ENCODE measurements at regions not wholly inside any gene's neighbourhood (a gene's known extent, or its start where the extent isn't known, plus 50 kb on each side); places are given as distances from the start of the nearest gene placed in this dataset.
A peak's percentile ranks its signal among the peaks of the same experiment; 100 is the strongest.

GRCh38 chr17:77372444-77373298, 231.9 kb downstream of the SEC14L1 start:
- H3K4me3 ChIP-seq (ENCODE audit: low read length), result peak overlapping the region; percentile 39
- no peak for DNase-seq (ENCODE audit: low read depth)
- TF ChIP-seq, protein P1, sequence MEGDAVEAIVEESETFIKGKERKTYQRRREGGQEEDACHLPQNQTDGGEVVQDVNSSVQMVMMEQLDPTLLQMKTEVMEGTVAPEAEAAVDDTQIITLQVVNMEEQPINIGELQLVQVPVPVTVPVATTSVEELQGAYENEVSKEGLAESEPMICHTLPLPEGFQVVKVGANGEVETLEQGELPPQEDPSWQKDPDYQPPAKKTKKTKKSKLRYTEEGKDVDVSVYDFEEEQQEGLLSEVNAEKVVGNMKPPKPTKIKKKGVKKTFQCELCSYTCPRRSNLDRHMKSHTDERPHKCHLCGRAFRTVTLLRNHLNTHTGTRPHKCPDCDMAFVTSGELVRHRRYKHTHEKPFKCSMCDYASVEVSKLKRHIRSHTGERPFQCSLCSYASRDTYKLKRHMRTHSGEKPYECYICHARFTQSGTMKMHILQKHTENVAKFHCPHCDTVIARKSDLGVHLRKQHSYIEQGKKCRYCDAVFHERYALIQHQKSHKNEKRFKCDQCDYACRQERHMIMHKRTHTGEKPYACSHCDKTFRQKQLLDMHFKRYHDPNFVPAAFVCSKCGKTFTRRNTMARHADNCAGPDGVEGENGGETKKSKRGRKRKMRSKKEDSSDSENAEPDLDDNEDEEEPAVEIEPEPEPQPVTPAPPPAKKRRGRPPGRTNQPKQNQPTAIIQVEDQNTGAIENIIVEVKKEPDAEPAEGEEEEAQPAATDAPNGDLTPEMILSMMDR (conservative IDR thresholded peaks at IDR 0.05; ENCODE audit: low read depth, low read length), result no peak

GRCh38 chr17:77373299-77374169, 232.8 kb downstream of the SEC14L1 start:
- TF ChIP-seq, protein P1 (conservative IDR thresholded peaks at IDR 0.05; ENCODE audit: low read depth, low read length), result no peak
- H3K4me3 ChIP-seq (ENCODE audit: low read length), result peak overlapping the region; percentile 56
- DNase-seq (ENCODE audit: low read depth), result no peak

DNA sequence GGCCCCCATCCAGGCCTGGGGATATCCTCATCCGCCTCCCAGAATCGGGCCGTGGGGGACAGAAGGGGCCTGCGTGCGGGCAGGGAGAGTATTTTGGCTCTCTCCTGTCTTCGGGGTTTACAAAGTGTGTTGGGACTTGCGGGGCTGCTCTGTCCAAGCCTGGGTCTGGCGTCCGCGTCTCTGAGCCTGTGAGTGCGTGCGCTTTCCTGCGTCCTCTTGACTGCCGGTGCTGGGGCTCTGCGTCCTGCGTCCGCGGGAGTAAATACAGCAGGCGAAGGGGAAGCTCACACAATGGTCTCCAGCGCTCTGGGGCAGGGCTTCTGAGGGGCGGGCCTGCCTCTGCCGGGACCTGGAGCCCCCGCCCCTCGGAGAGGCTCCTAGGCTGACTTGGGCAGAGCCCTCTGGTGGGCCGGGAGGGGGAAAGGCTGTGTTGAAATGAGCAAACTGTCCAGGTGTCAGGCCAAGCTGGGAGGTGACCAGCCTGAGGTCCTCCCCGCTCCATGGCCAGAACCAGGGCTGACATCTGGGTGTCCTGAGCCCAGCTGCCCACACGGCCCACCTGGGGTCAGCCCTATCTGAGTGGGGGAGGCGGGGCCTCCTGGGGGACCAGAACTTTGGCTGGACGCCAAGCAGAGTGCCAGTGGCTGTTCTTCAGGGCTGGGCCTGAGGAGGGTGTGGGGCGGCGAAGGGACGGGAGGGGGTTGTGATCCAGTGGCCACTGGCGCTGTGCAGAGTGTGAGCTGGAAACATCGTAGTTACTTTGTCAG, 233.6 kb downstream of the SEC14L1 start:
- TF ChIP-seq, protein P1 (conservative IDR thresholded peaks at IDR 0.05; ENCODE audit: low read depth, low read length), result peak; percentile 33
- DNase-seq (ENCODE audit: low read depth), result peak; percentile 59
- peak overlapping the region; percentile 56 for H3K4me3 ChIP-seq (ENCODE audit: low read length)

DNA sequence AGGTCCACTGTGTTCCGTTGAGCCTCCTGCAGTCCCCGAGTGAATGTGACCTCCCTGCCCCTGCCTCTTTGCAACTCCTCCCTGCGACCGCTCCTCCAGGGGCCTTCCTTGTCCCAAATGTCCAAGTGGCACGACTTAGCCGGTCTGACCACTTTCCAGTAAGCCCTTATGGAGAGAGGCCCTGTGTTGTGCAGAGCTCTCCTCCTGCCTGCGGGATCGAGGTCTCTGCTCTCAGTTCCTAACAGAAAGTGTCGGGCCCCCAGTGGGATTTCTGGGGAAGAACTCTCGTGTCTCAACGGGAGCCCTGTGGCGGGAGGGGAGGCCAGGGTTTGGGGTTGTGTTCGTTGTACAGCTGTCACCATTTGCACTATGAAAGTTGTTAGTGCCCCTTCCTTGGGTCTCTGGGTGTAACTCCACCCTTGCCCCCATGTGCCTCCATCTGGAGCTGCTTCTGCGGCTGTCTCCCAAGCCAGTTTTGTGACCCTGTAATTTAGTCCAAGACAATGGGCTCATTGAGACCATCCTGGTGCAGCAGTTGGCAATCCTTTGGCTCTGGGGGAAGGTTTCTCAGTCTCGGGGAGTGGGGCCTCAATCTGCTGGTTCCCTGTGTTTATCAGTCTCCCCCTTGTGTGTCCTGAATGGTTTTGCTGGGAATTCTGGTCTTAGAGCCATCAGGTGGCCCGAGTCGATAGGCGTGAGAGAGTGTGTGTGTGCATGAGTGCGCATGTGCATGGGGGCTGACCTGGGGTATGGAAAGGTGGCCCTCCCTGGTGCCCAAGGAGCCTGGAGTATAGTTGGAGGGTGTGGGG, 234.5 kb downstream of the SEC14L1 start:
- TF ChIP-seq, protein P1 (conservative IDR thresholded peaks at IDR 0.05; ENCODE audit: low read depth, low read length), result no peak
- no peak for DNase-seq (ENCODE audit: low read depth)
- no peak overlapping the region for H3K4me3 ChIP-seq (ENCODE audit: low read length)

DNA sequence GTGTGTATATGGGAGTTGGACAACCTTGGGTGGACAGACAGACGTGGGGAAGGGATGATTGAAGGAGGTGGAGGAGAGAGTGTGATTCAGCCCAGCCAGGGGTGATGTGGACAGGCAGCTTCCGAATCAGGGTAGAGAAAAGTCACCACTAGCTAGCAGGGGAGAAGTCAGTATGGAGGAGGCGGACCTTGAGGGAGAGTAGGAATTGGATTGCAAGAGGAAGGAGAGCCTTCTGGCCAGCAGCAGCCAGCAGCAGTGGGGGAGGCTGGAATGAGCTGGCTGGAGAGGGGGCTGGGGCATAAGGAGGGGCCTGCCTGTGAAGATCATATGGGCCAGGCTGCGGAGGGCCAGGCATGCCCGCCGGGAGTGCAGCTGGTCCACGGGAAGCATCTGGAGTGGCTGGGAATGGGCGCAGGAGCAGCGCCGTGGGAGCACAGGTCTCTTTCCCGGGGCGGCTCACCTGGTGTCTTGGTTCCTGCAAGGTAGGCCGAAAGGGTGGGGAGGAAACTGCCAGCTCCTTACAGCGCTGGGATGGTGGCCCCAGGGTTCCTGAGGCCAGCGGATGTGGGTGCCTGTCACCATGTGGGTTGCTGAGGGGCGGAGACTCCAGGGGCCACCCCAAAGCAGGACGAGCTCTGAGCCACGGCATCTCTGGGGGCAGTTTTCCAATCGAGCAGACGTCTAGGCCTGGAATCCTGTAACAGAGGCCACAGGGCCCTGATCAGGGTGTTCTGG, 235.3 kb downstream of the SEC14L1 start:
- TF ChIP-seq, protein P1 (conservative IDR thresholded peaks at IDR 0.05; ENCODE audit: low read depth, low read length), result no peak
- no peak for DNase-seq (ENCODE audit: low read depth)
- no peak overlapping the region for H3K4me3 ChIP-seq (ENCODE audit: low read length)
